ENCODE measurements at regions not wholly inside any gene's neighbourhood (a gene's known extent, or its start where the extent isn't known, plus 50 kb on each side); places are given as distances from the start of the nearest gene placed in this dataset.

DNA sequence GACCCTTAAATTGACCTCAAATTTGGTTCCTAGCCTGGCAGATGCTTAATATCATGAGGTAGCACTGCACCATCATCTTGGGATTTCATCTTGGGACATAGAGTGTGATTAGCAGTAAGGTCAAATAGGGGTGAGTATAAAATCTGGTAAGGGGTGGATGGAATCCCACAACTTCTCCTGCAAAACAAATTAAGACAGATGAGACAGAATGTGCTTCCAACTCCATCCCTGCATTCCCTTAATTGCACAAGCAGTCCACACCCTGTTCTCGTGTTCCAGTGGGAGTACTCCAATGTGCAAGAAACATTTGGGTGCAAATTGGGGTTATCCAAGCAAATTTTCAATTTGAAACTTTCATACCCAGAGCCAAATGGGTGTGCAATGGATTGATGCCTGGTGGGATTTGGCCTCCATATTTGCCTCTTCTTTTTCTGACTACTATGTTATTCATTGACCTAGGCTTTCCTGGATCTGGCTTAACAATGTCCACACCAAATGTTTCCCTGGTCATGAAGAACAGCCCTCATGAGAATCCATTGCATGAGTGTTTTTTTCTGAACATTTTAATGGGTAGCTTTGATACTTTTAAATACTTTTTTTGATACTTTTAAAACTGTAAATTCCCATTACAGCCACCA is 785.0 kb upstream of the TSPY4 start:
- TF ChIP-seq, protein P1, sequence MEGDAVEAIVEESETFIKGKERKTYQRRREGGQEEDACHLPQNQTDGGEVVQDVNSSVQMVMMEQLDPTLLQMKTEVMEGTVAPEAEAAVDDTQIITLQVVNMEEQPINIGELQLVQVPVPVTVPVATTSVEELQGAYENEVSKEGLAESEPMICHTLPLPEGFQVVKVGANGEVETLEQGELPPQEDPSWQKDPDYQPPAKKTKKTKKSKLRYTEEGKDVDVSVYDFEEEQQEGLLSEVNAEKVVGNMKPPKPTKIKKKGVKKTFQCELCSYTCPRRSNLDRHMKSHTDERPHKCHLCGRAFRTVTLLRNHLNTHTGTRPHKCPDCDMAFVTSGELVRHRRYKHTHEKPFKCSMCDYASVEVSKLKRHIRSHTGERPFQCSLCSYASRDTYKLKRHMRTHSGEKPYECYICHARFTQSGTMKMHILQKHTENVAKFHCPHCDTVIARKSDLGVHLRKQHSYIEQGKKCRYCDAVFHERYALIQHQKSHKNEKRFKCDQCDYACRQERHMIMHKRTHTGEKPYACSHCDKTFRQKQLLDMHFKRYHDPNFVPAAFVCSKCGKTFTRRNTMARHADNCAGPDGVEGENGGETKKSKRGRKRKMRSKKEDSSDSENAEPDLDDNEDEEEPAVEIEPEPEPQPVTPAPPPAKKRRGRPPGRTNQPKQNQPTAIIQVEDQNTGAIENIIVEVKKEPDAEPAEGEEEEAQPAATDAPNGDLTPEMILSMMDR (IDR thresholded peaks at IDR 0.05; ENCODE audit: poor library complexity, severe bottlenecking), result no peak
- Histone ChIP-seq H3K36me3 (ENCODE audit: low read depth) (no peaks in the 10 kb centered on the region), H3K4me1 (ENCODE audit: insufficient read depth, poor library complexity, severe bottlenecking) (peaks cover 4% of the 10 kb centered on the region), H3K27ac (ENCODE audit: poor library complexity, severe bottlenecking) (no peak overlapping the region), H3K9me3 (ENCODE audit: severe bottlenecking) (no peaks in the 10 kb centered on the region), H3K4me3 (ENCODE audit: severe bottlenecking) (no peak overlapping the region), H3K27me3 (ENCODE audit: insufficient read depth, poor library complexity, severe bottlenecking) (no peaks in the 10 kb centered on the region)
- no peak for DNase-seq (ENCODE audit: low spot score)
- ATAC-seq (ENCODE audit: low read depth), result no peak

DNA sequence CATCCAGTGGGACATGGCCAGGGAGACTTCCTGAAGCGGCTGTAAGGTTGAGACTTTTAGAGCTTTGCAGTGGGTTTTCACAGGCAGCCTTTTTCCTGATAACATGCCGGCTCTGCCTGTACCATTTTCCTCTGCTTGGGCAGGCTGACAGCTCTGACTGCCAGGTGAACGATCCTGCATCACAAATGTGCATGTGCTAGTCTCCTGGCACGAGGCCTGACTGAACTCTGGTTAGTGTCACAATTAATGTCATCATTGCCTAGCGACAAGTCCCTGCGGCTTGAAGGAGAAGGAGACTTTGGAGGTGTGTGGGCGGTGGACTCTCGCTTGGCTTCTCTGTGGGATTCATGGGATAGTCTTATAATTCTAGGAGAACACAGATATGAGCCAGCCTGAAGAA is 783.6 kb upstream of the TSPY4 start:
- Histone ChIP-seq H3K36me3 (ENCODE audit: low read depth) (no peaks in the 10 kb centered on the region), H3K4me3 (ENCODE audit: severe bottlenecking) (no peak overlapping the region), H3K4me1 (ENCODE audit: insufficient read depth, poor library complexity, severe bottlenecking) (peaks cover 4% of the 10 kb centered on the region), H3K27ac (ENCODE audit: poor library complexity, severe bottlenecking) (no peak overlapping the region), H3K27me3 (ENCODE audit: insufficient read depth, poor library complexity, severe bottlenecking) (no peaks in the 10 kb centered on the region), H3K9me3 (ENCODE audit: severe bottlenecking) (no peaks in the 10 kb centered on the region)
- TF ChIP-seq, protein P1 (IDR thresholded peaks at IDR 0.05; ENCODE audit: poor library complexity, severe bottlenecking), result no peak
- ATAC-seq (ENCODE audit: low read depth) (no peak), DNase-seq (ENCODE audit: low spot score) (no peak)

DNA sequence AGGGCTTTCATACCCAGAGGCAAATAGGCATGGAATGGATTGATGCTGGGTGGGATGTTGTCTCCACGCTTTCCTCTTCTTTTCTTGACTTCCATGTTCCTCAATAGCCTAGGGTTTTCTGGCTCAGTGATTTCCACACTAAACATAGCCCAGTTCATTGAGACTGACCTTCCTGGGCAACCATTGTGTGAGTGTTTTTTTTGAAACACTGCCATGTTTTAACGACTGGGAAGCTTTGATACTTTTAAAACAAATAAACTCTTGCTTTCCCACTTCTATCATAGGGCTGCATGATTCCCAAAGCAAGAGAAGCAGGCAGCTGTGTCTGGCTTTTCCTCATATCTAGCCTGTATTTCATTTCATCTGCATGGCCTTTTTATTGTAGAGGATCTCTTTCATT is 775.9 kb upstream of the TSPY4 start:
- Histone ChIP-seq H3K27ac (ENCODE audit: poor library complexity, severe bottlenecking) (no peak overlapping the region), H3K36me3 (ENCODE audit: low read depth) (no peaks in the 10 kb centered on the region), H3K9me3 (ENCODE audit: severe bottlenecking) (no peaks in the 10 kb centered on the region), H3K27me3 (ENCODE audit: insufficient read depth, poor library complexity, severe bottlenecking) (no peaks in the 10 kb centered on the region), H3K4me3 (ENCODE audit: severe bottlenecking) (no peak overlapping the region), H3K4me1 (ENCODE audit: insufficient read depth, poor library complexity, severe bottlenecking) (no peaks in the 10 kb centered on the region)
- ATAC-seq (ENCODE audit: low read depth) (no peak), DNase-seq (ENCODE audit: low spot score) (no peak)
- TF ChIP-seq, protein P1 (IDR thresholded peaks at IDR 0.05; ENCODE audit: poor library complexity, severe bottlenecking), result no peak

DNA sequence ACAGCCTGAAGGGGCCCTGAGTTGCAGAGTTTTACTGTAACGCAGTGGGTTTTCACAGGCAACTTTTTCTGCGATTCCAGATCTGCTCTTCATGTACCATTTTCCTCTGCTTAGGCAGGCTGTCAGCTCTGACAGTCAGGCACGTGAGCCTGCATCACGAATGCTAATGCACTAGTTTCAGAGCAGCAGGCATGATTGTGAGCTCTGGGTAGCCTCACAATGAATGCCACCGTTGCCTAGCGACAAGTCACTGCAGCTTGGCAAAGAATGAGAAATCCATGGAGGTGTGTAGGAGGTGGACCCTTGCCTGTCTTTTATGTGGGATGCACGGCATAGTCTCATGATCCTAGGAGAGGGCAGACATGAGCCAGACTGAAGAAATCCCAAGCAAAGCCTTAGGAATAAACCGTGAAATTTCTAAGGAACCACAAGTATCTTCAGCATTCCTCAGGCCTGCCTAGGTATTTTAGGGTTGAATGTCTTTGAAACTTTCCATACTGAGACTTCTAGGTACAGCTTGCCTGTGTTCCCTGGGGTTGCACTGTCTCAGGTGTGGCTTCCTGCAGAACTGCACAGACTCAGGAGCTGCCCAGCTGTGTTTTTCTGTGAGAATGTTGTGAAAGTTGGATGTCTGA is 774.7 kb upstream of the TSPY4 start:
- H3K27ac ChIP-seq (ENCODE audit: poor library complexity, severe bottlenecking), result no peak overlapping the region
- no peak overlapping the region for H3K4me3 ChIP-seq (ENCODE audit: severe bottlenecking)
- no peak for ATAC-seq (ENCODE audit: low read depth)
- H3K9me3 ChIP-seq (ENCODE audit: severe bottlenecking), result no peaks in the 10 kb centered on the region
- H3K36me3 ChIP-seq (ENCODE audit: low read depth), result no peaks in the 10 kb centered on the region
- no peaks in the 10 kb centered on the region for H3K4me1 ChIP-seq (ENCODE audit: insufficient read depth, poor library complexity, severe bottlenecking)
- TF ChIP-seq, protein P1 (IDR thresholded peaks at IDR 0.05; ENCODE audit: poor library complexity, severe bottlenecking), result no peak
- no peaks in the 10 kb centered on the region for H3K27me3 ChIP-seq (ENCODE audit: insufficient read depth, poor library complexity, severe bottlenecking)
- no peak for DNase-seq (ENCODE audit: low spot score)

DNA sequence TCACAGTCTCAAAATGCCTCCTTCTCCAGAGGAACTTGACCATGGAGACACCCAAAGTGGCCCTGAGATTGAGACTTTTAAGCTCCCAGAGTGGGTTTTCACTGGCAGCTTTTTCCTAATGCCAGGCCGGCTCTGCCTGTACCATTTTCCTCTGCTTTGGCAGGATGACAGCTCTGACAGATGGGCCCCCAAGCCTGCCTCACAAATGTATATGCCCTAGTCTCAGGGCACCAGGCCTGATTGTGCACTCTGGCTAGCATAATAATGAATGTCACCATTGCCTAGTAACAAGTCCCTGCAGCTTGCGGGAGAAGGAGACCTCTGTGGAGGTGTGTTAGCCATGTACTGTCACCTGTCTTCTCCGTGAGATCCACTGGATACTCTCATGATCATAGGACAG is 772.8 kb upstream of the TSPY4 start:
- H3K4me3 ChIP-seq (ENCODE audit: severe bottlenecking), result no peak overlapping the region
- no peak overlapping the region for H3K27ac ChIP-seq (ENCODE audit: poor library complexity, severe bottlenecking)
- H3K4me1 ChIP-seq (ENCODE audit: insufficient read depth, poor library complexity, severe bottlenecking), result no peaks in the 10 kb centered on the region
- H3K36me3 ChIP-seq (ENCODE audit: low read depth), result no peaks in the 10 kb centered on the region
- H3K9me3 ChIP-seq (ENCODE audit: severe bottlenecking), result no peaks in the 10 kb centered on the region
- no peaks in the 10 kb centered on the region for H3K27me3 ChIP-seq (ENCODE audit: insufficient read depth, poor library complexity, severe bottlenecking)
- TF ChIP-seq, protein P1 (IDR thresholded peaks at IDR 0.05; ENCODE audit: poor library complexity, severe bottlenecking), result no peak
- DNase-seq (ENCODE audit: low spot score) (no peak), ATAC-seq (ENCODE audit: low read depth) (no peak)

All from RWPE2 (cell line).